ENCODE measurements at regions not wholly inside any gene's neighbourhood (a gene's known extent, or its start where the extent isn't known, plus 50 kb on each side); places are given as distances from the start of the nearest gene placed in this dataset.
A peak's percentile ranks its signal among the peaks of the same experiment; 100 is the strongest.

GRCh38 chr17:21513012-21513570, 136.9 kb downstream of the KCNJ12 start (continued):
- TF ChIP-seq, protein P1, sequence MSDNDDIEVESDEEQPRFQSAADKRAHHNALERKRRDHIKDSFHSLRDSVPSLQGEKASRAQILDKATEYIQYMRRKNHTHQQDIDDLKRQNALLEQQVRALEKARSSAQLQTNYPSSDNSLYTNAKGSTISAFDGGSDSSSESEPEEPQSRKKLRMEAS (CRISPR knock-in tag; IDR thresholded peaks at IDR 0.05) = no peak
- TF ChIP-seq ZBTB7A (IDR thresholded peaks at IDR 0.05; ENCODE audit: borderline replicate concordance, control insufficient read depth, low read depth, low read length) = peak; percentile 28; the same call in 1 of the 2 replicates
- TF ChIP-seq CBX8 (IDR thresholded peaks at IDR 0.05; ENCODE audit: borderline replicate concordance, extremely low read depth, low read depth, low read length, poor library complexity, severe bottlenecking) = no peak
- TF ChIP-seq ZNF561 (CRISPR knock-in tag; conservative IDR thresholded peaks at IDR 0.05) = no peak
- TF ChIP-seq FOS (IDR thresholded peaks at IDR 0.05; ENCODE audit: extremely low read depth, insufficient read length) = no peak
- no peak for TF ChIP-seq U2AF1 (optimal IDR thresholded peaks at IDR 0.05; ENCODE audit: low read depth, low read length)
- no peak for TF ChIP-seq SIN3A (IDR thresholded peaks at IDR 0.05; ENCODE audit: borderline replicate concordance in 2 of 2, control insufficient read depth in 1 of 2, low read depth in 2 of 2, low read length in 2 of 2)
- TF ChIP-seq ZC3H11A (IDR thresholded peaks at IDR 0.05; ENCODE audit: low read depth, low read length) = no peak
- TF ChIP-seq, protein P2, sequence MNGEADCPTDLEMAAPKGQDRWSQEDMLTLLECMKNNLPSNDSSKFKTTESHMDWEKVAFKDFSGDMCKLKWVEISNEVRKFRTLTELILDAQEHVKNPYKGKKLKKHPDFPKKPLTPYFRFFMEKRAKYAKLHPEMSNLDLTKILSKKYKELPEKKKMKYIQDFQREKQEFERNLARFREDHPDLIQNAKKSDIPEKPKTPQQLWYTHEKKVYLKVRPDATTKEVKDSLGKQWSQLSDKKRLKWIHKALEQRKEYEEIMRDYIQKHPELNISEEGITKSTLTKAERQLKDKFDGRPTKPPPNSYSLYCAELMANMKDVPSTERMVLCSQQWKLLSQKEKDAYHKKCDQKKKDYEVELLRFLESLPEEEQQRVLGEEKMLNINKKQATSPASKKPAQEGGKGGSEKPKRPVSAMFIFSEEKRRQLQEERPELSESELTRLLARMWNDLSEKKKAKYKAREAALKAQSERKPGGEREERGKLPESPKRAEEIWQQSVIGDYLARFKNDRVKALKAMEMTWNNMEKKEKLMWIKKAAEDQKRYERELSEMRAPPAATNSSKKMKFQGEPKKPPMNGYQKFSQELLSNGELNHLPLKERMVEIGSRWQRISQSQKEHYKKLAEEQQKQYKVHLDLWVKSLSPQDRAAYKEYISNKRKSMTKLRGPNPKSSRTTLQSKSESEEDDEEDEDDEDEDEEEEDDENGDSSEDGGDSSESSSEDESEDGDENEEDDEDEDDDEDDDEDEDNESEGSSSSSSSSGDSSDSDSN (IDR thresholded peaks at IDR 0.05; ENCODE audit: borderline replicate concordance in 1 of 2, low read depth in 2 of 2, low read length in 2 of 2) = 0 out of 4 replicates have a peak, but pooled peaks of 1 of the 2 experiments have one; percentile 28
- no peak for TF ChIP-seq ZNF695 (CRISPR knock-in tag; IDR thresholded peaks at IDR 0.05)
- TF ChIP-seq ATF1 (CRISPR knock-in tag; IDR thresholded peaks at IDR 0.05) = no peak
- no peak for TF ChIP-seq ATF1 (tag; IDR thresholded peaks at IDR 0.05)
- TF ChIP-seq MEF2A (IDR thresholded peaks at IDR 0.05; ENCODE audit: control insufficient read depth, low read depth, low read length) = no peak
- peak; percentile 35; the same call in 1 of the 2 replicates for TF ChIP-seq RB1 (IDR thresholded peaks at IDR 0.05; ENCODE audit: low read depth)
- no peak for TF ChIP-seq PHF20 (IDR thresholded peaks at IDR 0.05; ENCODE audit: partially characterized antibody)
- TF ChIP-seq ZNF778 (CRISPR knock-in tag; IDR thresholded peaks at IDR 0.05) = no peak
- TF ChIP-seq, protein P3, sequence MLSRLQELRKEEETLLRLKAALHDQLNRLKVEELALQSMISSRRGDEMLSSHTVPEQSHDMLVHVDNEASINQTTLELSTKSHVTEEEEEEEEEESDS (CRISPR knock-in tag; IDR thresholded peaks at IDR 0.05) = no peak
- TF ChIP-seq, protein P4, sequence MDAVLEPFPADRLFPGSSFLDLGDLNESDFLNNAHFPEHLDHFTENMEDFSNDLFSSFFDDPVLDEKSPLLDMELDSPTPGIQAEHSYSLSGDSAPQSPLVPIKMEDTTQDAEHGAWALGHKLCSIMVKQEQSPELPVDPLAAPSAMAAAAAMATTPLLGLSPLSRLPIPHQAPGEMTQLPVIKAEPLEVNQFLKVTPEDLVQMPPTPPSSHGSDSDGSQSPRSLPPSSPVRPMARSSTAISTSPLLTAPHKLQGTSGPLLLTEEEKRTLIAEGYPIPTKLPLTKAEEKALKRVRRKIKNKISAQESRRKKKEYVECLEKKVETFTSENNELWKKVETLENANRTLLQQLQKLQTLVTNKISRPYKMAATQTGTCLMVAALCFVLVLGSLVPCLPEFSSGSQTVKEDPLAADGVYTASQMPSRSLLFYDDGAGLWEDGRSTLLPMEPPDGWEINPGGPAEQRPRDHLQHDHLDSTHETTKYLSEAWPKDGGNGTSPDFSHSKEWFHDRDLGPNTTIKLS (IDR thresholded peaks at IDR 0.05; ENCODE audit: borderline replicate concordance, low read depth) = no peak
- TF ChIP-seq SMARCB1 (IDR thresholded peaks at IDR 0.05; ENCODE audit: insufficient read length, low read depth) = no peak
- no peak for TF ChIP-seq TAF7 (tag; IDR thresholded peaks at IDR 0.05)
- no peak for TF ChIP-seq ZZZ3 (IDR thresholded peaks at IDR 0.05)
- peak; percentile 41 for TF ChIP-seq EGR1 (conservative IDR thresholded peaks at IDR 0.05)
- TF ChIP-seq SMC3 (conservative IDR thresholded peaks at IDR 0.05; ENCODE audit: insufficient read depth, low read depth, low read length) = peak; percentile 65
- TF ChIP-seq, protein P5, sequence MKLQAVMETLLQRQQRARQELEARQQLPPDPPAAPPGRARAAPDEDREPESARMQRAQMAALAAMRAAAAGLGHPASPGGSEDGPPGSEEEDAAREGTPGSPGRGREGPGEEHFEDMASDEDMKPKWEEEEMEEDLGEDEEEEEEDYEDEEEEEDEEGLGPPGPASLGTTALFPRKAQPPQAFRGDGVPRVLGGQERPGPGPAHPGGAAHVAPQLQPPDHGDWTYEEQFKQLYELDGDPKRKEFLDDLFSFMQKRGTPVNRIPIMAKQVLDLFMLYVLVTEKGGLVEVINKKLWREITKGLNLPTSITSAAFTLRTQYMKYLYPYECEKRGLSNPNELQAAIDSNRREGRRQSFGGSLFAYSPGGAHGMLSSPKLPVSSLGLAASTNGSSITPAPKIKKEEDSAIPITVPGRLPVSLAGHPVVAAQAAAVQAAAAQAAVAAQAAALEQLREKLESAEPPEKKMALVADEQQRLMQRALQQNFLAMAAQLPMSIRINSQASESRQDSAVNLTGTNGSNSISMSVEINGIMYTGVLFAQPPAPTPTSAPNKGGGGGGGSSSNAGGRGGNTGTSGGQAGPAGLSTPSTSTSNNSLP (IDR thresholded peaks at IDR 0.05; ENCODE audit: borderline replicate concordance, low read depth, low read length) = no peak
